Neural cell (in vitro differentiated cells): ENCODE measurements at regions not wholly inside any gene's neighbourhood (a gene's known extent, or its start where the extent isn't known, plus 50 kb on each side); places are given as distances from the start of the nearest gene placed in this dataset.

ENCODE experiments used
- H2AFZ ChIP-seq: fragments of 200-600, 300-800 bp; sonication (generic), shearing (Covaris generic); 2 replicates; pipeline ENCODE4 v1.6.0; 2014; ENCODE audit warnings: low read depth, mild to moderate bottlenecking, antibody characterized with exemption, low read length, moderate library complexity
- H3F3A ChIP-seq: fragments of 200-600 bp; shearing (Covaris generic); 2 replicates; pipeline ENCODE4 v1.6.1; 2016; ENCODE audit warnings: mild to moderate bottlenecking, moderate library complexity, mixed read lengths, antibody characterized with exemption, low read length; ENCODE audit not compliant: insufficient read depth, poor library complexity, severe bottlenecking
- H3K27ac ChIP-seq: fragments of 200-600, 300-800 bp; sonication (generic), shearing (Covaris generic); 2 replicates; pipeline ENCODE4 v1.5.1; 2014; ENCODE audit warnings: mild to moderate bottlenecking, low read length, moderate library complexity
- H3K27me3 ChIP-seq: fragments of 300-800, 200-600 bp; sonication (generic), shearing (Covaris generic); 2 replicates; pipeline ENCODE4 v1.6.0; 2014; ENCODE audit warnings: mild to moderate bottlenecking, low read depth, low read length, moderate library complexity; ENCODE audit not compliant: insufficient read depth
- H3K36me3 ChIP-seq: fragments of 300-800, 200-600 bp; sonication (generic), shearing (Covaris generic); 2 replicates; pipeline ENCODE4 v1.5.1; 2014; ENCODE audit warnings: mild to moderate bottlenecking, antibody characterized with exemption, low read length, moderate library complexity; ENCODE audit not compliant: insufficient read depth
- H3K4me2 ChIP-seq: fragments of 300-800, 200-600 bp; sonication (generic), shearing (Covaris generic); 2 replicates; pipeline ENCODE4 v1.6.0; 2014; ENCODE audit warnings: mild to moderate bottlenecking, low read length
- H3K4me3 ChIP-seq: fragments of 300-800, 200-600 bp; sonication (generic), shearing (Covaris generic); 2 replicates; pipeline ENCODE4 v1.5.1; 2014; ENCODE audit warnings: mild to moderate bottlenecking, low read length, moderate library complexity
- H3K79me2 ChIP-seq: fragments of 200-600 bp; shearing (Covaris generic); replicated peaks from 2 replicates; pipeline ENCODE4 v1.6.0; 2014; ENCODE audit warnings: mild to moderate bottlenecking, low read length, moderate library complexity; ENCODE audit not compliant: insufficient read depth
- H3K9ac ChIP-seq: fragments of 300-800, 200-600 bp; sonication (generic), shearing (Covaris generic); 2 replicates; pipeline ENCODE4 v1.6.1; 2016; ENCODE audit warnings: mild to moderate bottlenecking, low read length, mixed read lengths
- H3K9me2 ChIP-seq: fragments of 200-600 bp; shearing (Covaris generic); 2 replicates; pipeline ENCODE4 v1.6.1; 2016; ENCODE audit warnings: mild to moderate bottlenecking, low read length, mixed read lengths; ENCODE audit not compliant: insufficient read depth
- H3K9me3 ChIP-seq: fragments of 200-600, 300-800 bp; sonication (generic), shearing (Covaris generic); 2 replicates; pipeline ENCODE4 v1.6.1; 2016; ENCODE audit warnings: mild to moderate bottlenecking, mixed run types, low read length, moderate library complexity, mixed read lengths
- H4K20me1 ChIP-seq: fragments of 200-600 bp; shearing (Covaris generic); 2 replicates; pipeline ENCODE4 v1.6.1; 2016; ENCODE audit warnings: mild to moderate bottlenecking, mixed run types; ENCODE audit not compliant: insufficient read depth
- CTCF ChIP-seq: fragments of 450-650 bp; IDR thresholded peaks from 2 replicates; pipeline ENCODE4 v1.5.1; 2014; ENCODE audit warnings: antibody characterized with exemption, mild to moderate bottlenecking, moderate library complexity; ENCODE audit not compliant: poor library complexity, severe bottlenecking
- EP300 ChIP-seq: fragments of 450-650 bp; conservative IDR thresholded peaks from 2 replicates; pipeline ENCODE4 v1.6.1; 2014; ENCODE audit warnings: antibody characterized with exemption, mild to moderate bottlenecking, moderate library complexity; ENCODE audit not compliant: poor library complexity, severe bottlenecking
- EZH2 ChIP-seq: fragments of 200-600, 300-800 bp; shearing (Covaris generic), sonication (generic); IDR thresholded peaks from 2 replicates; pipeline ENCODE4 v1.6.1; 2014; ENCODE audit warnings: antibody characterized with exemption, low read length, borderline replicate concordance, mild to moderate bottlenecking; ENCODE audit not compliant: insufficient read depth, poor library complexity, severe bottlenecking
- MXI1 ChIP-seq: fragments of 450-650 bp; conservative IDR thresholded peaks from 2 replicates; pipeline ENCODE4 v1.6.1; 2014; ENCODE audit warnings: antibody characterized with exemption, mild to moderate bottlenecking; ENCODE audit not compliant: poor library complexity, severe bottlenecking
- POLR2AphosphoS5 ChIP-seq: IDR thresholded peaks from 2 replicates; pipeline ENCODE4 v1.6.1; 2012
- RAD21 ChIP-seq: fragments of 450-650 bp; conservative IDR thresholded peaks from 2 replicates; pipeline ENCODE4 v1.6.1; 2014; ENCODE audit warnings: antibody characterized with exemption, mild to moderate bottlenecking, moderate library complexity
- SMC3 ChIP-seq: fragments of 450-650 bp; conservative IDR thresholded peaks from 2 replicates; pipeline ENCODE4 v1.6.1; 2014; ENCODE audit warnings: antibody characterized with exemption, mild to moderate bottlenecking, moderate library complexity; ENCODE audit not compliant: poor library complexity
- TAF1 ChIP-seq: IDR thresholded peaks from 2 replicates; pipeline ENCODE4 v1.6.1; 2012; ENCODE audit warnings: low read depth
- TF ChIP-seq, protein P1 (sequence below): IDR thresholded peaks from 2 replicates; pipeline ENCODE4 v1.6.1; 2012; ENCODE audit warnings: borderline replicate concordance

GRCh38 chr3:124210899-124211298, 219.0 kb upstream of the ROPN1 start:
- Histone ChIP-seq H4K20me1 (no peaks in the 10 kb centered on the region), H3K79me2 (peaks cover 9% of the 10 kb centered on the region), H3F3A (no peaks in the 10 kb centered on the region), H2AFZ (no peak overlapping the region), H3K4me2 (no peak overlapping the region), H3K27me3 (no peaks in the 10 kb centered on the region), H3K9me3 (no peaks in the 10 kb centered on the region), H3K36me3 (no peaks in the 10 kb centered on the region), H3K4me3 (no peak overlapping the region), H3K9me2 (no peaks in the 10 kb centered on the region), H3K9ac (no peak overlapping the region), H3K27ac (no peak overlapping the region)
- TF ChIP-seq MXI1: peak; percentile 25
- TF ChIP-seq CTCF: no peak

DNA sequence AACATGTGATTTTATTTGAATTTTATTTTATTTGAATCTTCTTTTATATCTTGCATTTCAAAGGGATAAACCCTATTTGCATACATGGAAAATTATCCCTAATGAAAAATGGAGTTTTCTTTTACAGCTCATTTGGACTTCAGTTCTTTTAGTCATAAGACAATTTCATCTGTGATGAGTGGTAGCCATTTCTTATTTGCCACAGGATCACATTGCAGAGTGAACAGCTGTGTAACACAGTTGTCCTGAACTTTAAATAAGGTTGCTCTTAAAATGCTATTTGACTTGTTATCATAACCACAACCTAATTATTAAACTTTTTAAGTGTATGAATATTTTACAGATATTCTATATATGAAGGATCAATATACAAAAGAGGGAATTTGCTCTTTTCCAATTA, 221.7 kb upstream of the ROPN1 start:
- Histone ChIP-seq H3K27ac (no peak overlapping the region), H4K20me1 (no peaks in the 10 kb centered on the region), H3F3A (no peaks in the 10 kb centered on the region), H3K4me3 (no peak overlapping the region), H2AFZ (no peak overlapping the region), H3K4me2 (no peak overlapping the region), H3K9me2 (no peaks in the 10 kb centered on the region), H3K79me2 (peaks cover 14% of the 10 kb centered on the region), H3K36me3 (no peaks in the 10 kb centered on the region), H3K9me3 (no peaks in the 10 kb centered on the region), H3K27me3 (no peaks in the 10 kb centered on the region), H3K9ac (no peak overlapping the region)
- TF ChIP-seq, protein P1, sequence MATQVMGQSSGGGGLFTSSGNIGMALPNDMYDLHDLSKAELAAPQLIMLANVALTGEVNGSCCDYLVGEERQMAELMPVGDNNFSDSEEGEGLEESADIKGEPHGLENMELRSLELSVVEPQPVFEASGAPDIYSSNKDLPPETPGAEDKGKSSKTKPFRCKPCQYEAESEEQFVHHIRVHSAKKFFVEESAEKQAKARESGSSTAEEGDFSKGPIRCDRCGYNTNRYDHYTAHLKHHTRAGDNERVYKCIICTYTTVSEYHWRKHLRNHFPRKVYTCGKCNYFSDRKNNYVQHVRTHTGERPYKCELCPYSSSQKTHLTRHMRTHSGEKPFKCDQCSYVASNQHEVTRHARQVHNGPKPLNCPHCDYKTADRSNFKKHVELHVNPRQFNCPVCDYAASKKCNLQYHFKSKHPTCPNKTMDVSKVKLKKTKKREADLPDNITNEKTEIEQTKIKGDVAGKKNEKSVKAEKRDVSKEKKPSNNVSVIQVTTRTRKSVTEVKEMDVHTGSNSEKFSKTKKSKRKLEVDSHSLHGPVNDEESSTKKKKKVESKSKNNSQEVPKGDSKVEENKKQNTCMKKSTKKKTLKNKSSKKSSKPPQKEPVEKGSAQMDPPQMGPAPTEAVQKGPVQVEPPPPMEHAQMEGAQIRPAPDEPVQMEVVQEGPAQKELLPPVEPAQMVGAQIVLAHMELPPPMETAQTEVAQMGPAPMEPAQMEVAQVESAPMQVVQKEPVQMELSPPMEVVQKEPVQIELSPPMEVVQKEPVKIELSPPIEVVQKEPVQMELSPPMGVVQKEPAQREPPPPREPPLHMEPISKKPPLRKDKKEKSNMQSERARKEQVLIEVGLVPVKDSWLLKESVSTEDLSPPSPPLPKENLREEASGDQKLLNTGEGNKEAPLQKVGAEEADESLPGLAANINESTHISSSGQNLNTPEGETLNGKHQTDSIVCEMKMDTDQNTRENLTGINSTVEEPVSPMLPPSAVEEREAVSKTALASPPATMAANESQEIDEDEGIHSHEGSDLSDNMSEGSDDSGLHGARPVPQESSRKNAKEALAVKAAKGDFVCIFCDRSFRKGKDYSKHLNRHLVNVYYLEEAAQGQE: no peak
- TF ChIP-seq MXI1: no peak
- no peak for TF ChIP-seq RAD21
- no peak for TF ChIP-seq SMC3
- no peak for TF ChIP-seq EP300
- no peak for TF ChIP-seq EZH2
- TF ChIP-seq TAF1: no peak
- TF ChIP-seq POLR2AphosphoS5: no peak
- no peak for TF ChIP-seq CTCF
